Prostate gland (tissue), 2 donors: ENCODE measurements at regions not wholly inside any gene's neighbourhood (a gene's known extent, or its start where the extent isn't known, plus 50 kb on each side); places are given as distances from the start of the nearest gene placed in this dataset.

Experiments
- DNase-seq: peaks from one replicate; pipeline ENCODE4 v3.0.0-alpha.2; 2019; ENCODE audit warnings: low spot score
- H3K27ac ChIP-seq, 2 donors: fragments of 200-600 bp; sonication (generic); 2 replicates each; pipeline ENCODE4 v1.5.1; 2017 to 2019
- H3K27me3 ChIP-seq: fragments of 200-600 bp; sonication (generic); replicated peaks from 2 replicates; pipeline ENCODE4 v1.5.1; 2019; ENCODE audit not compliant: insufficient read depth
- H3K36me3 ChIP-seq, 2 donors: fragments of 200-600 bp; sonication (generic); 1 replicate in 1 of 2; 2 replicates in 1 of 2; pipeline versions ENCODE4 v1.5.1 to v1.8.1; 2017 to 2019
- H3K4me1 ChIP-seq: fragments of 200-600 bp; sonication (generic); replicated peaks from 2 replicates; pipeline ENCODE4 v1.5.1; 2019
- H3K4me3 ChIP-seq, 2 donors: fragments of 200-600 bp; sonication (generic); 2 replicates each; pipeline ENCODE4 v1.5.1; 2017 to 2019
- H3K9me3 ChIP-seq: fragments of 200-600 bp; sonication (generic); 2 replicates; pipeline ENCODE4 v1.5.1; 2017
- POLR2A ChIP-seq: fragments of 450-650 bp; IDR thresholded peaks from one replicate; pipeline ENCODE4 v1.6.1; 2016; ENCODE audit warnings: antibody characterized with exemption, mild to moderate bottlenecking
- POLR2AphosphoS5 ChIP-seq: sonication (generic); formaldehyde crosslinking; IDR thresholded peaks from one replicate; pipeline ENCODE4 v1.6.1; 2017; ENCODE audit warnings: antibody characterized with exemption
- whole genome bisulfite sequencing: methylation state at CpG from one replicate; pipeline ENCODE4 v1.1.5; 2018; 5-methylcytosine and 5-hydroxymethylcytosine counted together
- intact Hi-C: fragments of 100-400 bp; cut with DNase I; formaldehyde crosslinking; loops from one replicate; pipeline ENCODE4 v1.14.2; 2022
- TF ChIP-seq, protein P1 (sequence below), 4 experiments: fragments of 200-600 bp in 2 of 4; fragments of 450-650 bp in 2 of 4; sonication (generic) in 2 of 4; IDR thresholded peaks; 1 replicate in 3 of 4; 2 replicates in 1 of 4; pipeline ENCODE4 v1.5.1; 2016 to 2019; ENCODE audit warnings: antibody characterized with exemption in 4 of 4, mild to moderate bottlenecking in 2 of 4, moderate library complexity in 2 of 4

DNA sequence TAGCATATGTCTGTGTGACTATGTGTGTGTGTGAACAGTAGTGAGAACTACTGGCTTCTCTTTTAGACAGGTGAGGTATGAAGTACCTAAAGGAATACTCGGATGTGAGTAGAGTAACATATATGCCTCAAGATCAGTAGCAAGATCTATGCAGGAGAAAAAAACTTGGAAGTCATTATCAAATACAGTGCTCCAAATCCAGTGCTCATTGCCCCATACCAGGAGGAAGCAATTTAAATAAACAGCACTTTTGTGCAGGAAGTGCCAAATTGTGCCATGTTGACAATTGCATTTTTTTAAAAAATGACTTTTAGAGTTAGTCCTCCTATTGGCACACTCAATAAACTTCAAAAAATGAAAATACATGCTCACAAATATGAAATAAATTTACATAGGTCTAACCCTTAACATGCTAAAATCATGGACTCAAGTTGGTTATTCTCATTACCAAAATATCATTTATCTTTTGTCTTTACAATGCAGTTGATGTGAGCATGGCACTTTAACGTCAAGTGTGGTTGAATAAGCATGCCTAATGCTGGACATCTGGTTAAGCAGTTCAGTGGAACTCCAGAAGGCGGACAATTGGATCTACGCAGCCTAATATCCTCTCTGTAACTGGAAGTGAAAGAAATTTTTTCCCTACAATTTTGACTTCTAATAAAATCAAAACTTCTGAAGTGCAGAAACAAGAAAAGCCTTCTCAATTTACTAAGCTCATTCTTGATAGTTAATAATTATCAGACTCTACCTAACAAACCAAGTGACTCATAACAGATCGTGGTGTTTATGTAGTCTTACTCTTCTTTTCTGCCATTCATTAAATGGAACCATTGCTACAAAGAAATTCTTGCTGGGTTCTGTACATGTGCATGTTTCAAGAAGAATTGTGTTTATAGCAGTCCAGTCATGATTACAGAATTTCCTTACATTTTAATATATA lies 195.2 kb downstream of the MDFIC start:
- Histone ChIP-seq H3K27ac (no peak overlapping the region), H3K9me3 (no peaks in the 10 kb centered on the region), H3K4me1 (no peaks in the 10 kb centered on the region), H3K4me3 (no peak overlapping the region), H3K27me3 (no peaks in the 10 kb centered on the region), H3K36me3 (no peaks in the 10 kb centered on the region)
- DNase-seq, result no peak
- intact Hi-C loops, result no loop called here
- WGBS, result 82% methylated on average over 5 of the region's 5 CpGs
- TF ChIP-seq, protein P1, sequence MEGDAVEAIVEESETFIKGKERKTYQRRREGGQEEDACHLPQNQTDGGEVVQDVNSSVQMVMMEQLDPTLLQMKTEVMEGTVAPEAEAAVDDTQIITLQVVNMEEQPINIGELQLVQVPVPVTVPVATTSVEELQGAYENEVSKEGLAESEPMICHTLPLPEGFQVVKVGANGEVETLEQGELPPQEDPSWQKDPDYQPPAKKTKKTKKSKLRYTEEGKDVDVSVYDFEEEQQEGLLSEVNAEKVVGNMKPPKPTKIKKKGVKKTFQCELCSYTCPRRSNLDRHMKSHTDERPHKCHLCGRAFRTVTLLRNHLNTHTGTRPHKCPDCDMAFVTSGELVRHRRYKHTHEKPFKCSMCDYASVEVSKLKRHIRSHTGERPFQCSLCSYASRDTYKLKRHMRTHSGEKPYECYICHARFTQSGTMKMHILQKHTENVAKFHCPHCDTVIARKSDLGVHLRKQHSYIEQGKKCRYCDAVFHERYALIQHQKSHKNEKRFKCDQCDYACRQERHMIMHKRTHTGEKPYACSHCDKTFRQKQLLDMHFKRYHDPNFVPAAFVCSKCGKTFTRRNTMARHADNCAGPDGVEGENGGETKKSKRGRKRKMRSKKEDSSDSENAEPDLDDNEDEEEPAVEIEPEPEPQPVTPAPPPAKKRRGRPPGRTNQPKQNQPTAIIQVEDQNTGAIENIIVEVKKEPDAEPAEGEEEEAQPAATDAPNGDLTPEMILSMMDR (IDR thresholded peaks at IDR 0.05), result no peak
- TF ChIP-seq POLR2A, result no peak
- no peak for TF ChIP-seq POLR2AphosphoS5

DNA sequence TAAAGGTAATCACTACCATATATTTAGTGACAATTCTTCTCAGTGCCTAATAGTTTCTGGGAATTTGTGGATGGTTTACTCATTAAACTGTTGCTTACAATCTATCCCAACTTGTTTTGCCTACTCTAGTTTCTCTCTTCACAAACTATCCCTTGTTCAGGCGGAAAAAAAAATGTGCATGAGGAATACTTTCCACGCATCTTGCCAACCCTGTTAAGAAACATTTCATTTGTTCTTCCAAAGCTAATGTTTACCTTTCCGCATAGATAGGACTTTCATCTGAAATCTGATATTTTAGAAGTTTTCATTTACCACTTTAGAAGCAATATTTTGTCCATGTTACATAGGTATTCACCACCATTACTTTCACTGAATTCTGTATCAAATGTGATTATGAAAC lies 191.9 kb downstream of the MDFIC start:
- Histone ChIP-seq H3K27me3 (no peaks in the 10 kb centered on the region), H3K4me3 (no peak overlapping the region), H3K9me3 (no peaks in the 10 kb centered on the region), H3K4me1 (no peaks in the 10 kb centered on the region), H3K36me3 (no peaks in the 10 kb centered on the region), H3K27ac (no peak overlapping the region)
- 32% methylated on average over 3 of the region's 3 CpGs for WGBS
- DNase-seq, result peak; percentile 40
- intact Hi-C loops, result no loop called here
- peak; percentile 59 for TF ChIP-seq POLR2AphosphoS5
- TF ChIP-seq POLR2A, result no peak
- TF ChIP-seq, protein P1 (IDR thresholded peaks at IDR 0.05), result no peak

DNA sequence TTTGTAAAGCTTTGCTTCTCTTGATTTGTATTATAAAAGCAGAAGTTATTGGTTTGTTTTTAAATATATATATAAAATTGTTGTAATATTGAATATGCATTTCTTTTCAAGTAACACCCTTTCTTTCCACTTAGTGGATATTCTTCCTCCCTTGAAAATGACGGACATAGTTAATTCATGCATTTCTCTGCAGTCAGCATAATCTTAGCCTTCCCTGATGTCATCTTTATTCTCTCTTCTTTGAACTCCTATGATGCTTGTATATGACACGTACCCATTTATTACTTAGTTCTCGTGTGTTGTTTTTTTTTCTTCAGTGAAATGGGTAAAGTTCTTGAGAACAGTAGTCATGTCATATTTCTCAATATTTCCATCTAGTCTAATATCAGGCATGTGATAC lies 191.2 kb downstream of the MDFIC start:
- H3K36me3 ChIP-seq, result no peaks in the 10 kb centered on the region
- H3K27ac ChIP-seq, result no peak overlapping the region
- no peaks in the 10 kb centered on the region for H3K9me3 ChIP-seq
- no peak for TF ChIP-seq POLR2AphosphoS5
- no peak for TF ChIP-seq POLR2A
- TF ChIP-seq, protein P1 (IDR thresholded peaks at IDR 0.05), result no peak
- H3K27me3 ChIP-seq, result no peaks in the 10 kb centered on the region
- WGBS, result 95% methylated on average over 3 of the region's 3 CpGs
- no peak overlapping the region for H3K4me3 ChIP-seq
- no peak for DNase-seq
- intact Hi-C loops, result no loop called here
- H3K4me1 ChIP-seq, result no peaks in the 10 kb centered on the region

DNA sequence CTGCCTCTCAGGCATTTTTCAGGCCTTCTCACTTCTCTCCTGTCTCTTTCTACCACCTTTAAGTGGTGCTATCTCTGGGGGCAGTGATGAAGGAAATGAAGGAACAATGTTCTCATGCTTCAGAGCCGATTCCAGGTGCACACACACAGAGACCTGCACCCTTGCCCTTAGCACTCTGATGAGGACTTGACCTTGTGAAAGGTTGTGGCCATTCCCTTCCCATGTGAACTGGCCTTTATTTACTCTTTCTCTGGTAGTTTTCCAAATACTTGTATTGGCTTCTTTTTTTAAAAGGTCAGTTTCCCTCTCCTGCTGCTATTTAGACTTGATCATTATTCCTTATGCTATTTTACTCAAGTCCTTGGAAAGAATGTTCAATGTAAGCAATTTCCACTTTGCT lies 188.6 kb downstream of the MDFIC start:
- no peak for TF ChIP-seq POLR2A
- Histone ChIP-seq H3K27ac (no peak overlapping the region), H3K4me1 (no peaks in the 10 kb centered on the region), H3K9me3 (no peaks in the 10 kb centered on the region), H3K4me3 (no peak overlapping the region), H3K27me3 (no peaks in the 10 kb centered on the region), H3K36me3 (no peaks in the 10 kb centered on the region)
- no peak for DNase-seq
- intact Hi-C loops, result no loop called here
- WGBS, result 80% methylated on average over 1 of the region's 1 CpG

DNA sequence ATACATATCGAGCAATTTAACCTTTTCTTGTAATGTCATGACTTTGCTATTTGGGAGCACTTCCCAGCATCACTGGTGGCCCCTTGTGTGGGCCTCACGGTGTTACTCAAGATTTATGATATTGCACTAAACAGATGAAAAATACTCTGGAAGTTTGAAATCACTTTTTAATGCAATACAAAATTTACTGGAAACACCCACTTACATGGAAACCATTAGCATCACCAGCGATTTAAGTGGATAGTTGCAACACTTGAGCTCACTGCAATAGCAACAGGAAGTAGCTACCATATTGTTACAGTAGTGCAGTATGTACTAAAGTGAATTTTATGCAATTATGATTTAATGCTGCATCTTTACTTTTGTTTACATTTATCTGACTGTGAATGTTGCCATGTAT lies 184.4 kb downstream of the MDFIC start:
- no peak for TF ChIP-seq POLR2AphosphoS5
- no peak for TF ChIP-seq POLR2A
- TF ChIP-seq, protein P1 (IDR thresholded peaks at IDR 0.05), result no peak
- H3K27ac ChIP-seq, result no peak overlapping the region
- H3K27me3 ChIP-seq, result no peaks in the 10 kb centered on the region
- 95% methylated on average over 3 of the region's 3 CpGs for whole genome bisulfite sequencing
- no peak for DNase-seq
- no peak overlapping the region for H3K4me3 ChIP-seq
- H3K36me3 ChIP-seq, result no peaks in the 10 kb centered on the region
- intact Hi-C loops, result no loop called here
- H3K9me3 ChIP-seq, result no peaks in the 10 kb centered on the region
- no peaks in the 10 kb centered on the region for H3K4me1 ChIP-seq
